ENCODE measurements at regions not wholly inside any gene's neighbourhood (a gene's known extent, or its start where the extent isn't known, plus 50 kb on each side); places are given as distances from the start of the nearest gene placed in this dataset.

- FAIRE-seq, result no peak
- TF ChIP-seq CTCF (IDR thresholded peaks at IDR 0.05; ENCODE audit: insufficient read depth, missing control alignments), result no peak
- no peak for DNase-seq (ENCODE audit: insufficient read length, low spot score)
Measured at GRCh38 chr4:1470816-1471442, 64.7 kb upstream of the NKX1-1 start.

GRCh38 chr4:1470393-1470670 lies 64.1 kb upstream of the NKX1-1 start:
- TF ChIP-seq CTCF (IDR thresholded peaks at IDR 0.05; ENCODE audit: insufficient read depth, missing control alignments), result no peak
- FAIRE-seq, result no peak
- DNase-seq (ENCODE audit: insufficient read length, low spot score), result no peak

- TF ChIP-seq CTCF (IDR thresholded peaks at IDR 0.05; ENCODE audit: insufficient read depth, missing control alignments), result no peak
- DNase-seq (ENCODE audit: insufficient read length, low spot score) (no peak), FAIRE-seq (no peak)
Measured at GRCh38 chr4:1469607-1470392, 63.6 kb upstream of the NKX1-1 start.

DNA sequence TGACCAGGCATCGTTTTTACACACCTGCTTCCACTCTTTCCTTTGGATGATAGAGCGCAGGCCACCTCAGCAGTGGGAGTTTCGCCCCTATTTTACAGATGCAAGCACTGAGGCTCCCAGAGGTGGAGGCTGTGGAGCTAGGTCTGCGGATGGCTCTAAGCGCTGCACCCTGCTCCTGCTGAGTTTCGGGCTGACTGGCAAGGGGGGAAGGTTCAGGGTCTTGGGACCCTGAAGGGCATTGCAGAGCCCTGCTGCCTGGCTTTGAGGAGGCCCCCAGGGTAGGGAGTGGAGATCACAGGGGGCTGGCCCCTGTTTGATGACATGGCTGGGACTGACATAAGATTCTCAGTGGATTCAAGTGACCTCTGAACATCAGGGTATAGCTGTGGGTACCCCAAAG lies 62.8 kb upstream of the NKX1-1 start:
- DNase-seq (ENCODE audit: insufficient read length, low spot score), result no peak
- no peak for TF ChIP-seq CTCF (IDR thresholded peaks at IDR 0.05; ENCODE audit: insufficient read depth, missing control alignments)
- no peak for FAIRE-seq

DNA sequence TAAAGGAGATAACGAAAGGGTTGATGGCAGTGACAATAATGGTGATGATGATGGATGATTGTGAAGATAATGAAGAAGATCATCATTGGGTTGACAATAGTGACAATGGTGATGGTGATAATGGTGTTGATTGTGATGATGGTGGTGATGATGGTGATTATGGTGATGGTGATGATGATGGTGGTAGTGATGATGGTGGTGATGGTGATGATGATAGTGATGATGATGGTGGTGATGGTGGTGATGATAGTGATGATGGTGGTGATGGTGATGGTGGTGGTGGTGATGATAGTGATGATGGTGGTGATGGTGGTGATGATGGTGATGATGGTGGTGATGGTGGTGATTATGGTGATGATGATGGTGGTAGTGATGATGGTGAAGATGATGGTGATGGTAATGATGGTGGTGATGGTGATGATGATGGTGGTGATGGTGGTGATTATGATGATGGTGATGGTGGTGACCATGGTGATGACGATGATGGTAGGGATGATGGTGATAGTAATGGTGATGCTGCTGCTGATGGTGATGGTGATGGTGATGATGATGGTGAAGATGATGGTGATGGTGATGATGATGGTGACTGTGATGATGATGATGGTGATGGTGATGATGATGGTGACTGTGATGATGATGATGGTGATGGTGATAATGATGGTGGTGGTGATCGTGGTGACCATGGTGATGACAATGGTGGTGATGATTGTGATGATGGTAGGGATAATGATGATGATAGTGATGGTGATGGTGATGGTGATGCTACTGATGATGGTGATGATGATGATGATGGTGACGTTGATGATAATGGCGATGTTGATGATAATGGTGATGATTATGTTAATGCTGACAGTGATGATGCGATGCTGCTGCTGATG lies 61.6 kb upstream of the NKX1-1 start:
- DNase-seq (ENCODE audit: insufficient read length, low spot score) (no peak), FAIRE-seq (no peak)
- TF ChIP-seq CTCF (IDR thresholded peaks at IDR 0.05; ENCODE audit: insufficient read depth, missing control alignments), result no peak

- FAIRE-seq (no peak), DNase-seq (ENCODE audit: insufficient read length, low spot score) (no peak)
- TF ChIP-seq CTCF (IDR thresholded peaks at IDR 0.05; ENCODE audit: insufficient read depth, missing control alignments), result no peak
Measured at GRCh38 chr4:1466863-1467165, 60.6 kb upstream of the NKX1-1 start.

All from D721Med (cell line).